Uterus (tissue), 2 donors: ENCODE measurements at regions not wholly inside any gene's neighbourhood (a gene's known extent, or its start where the extent isn't known, plus 50 kb on each side); places are given as distances from the start of the nearest gene placed in this dataset.

Source experiments
- CTCF ChIP-seq, 4 experiments: fragments of 200-600 bp in 2 of 4; fragments of 450-650 bp in 2 of 4; sonication (generic) in 2 of 4; IDR thresholded peaks; one replicate each; pipeline ENCODE4 v1.5.1; 2016 to 2019; ENCODE audit warnings: antibody characterized with exemption in 4 of 4, mild to moderate bottlenecking in 2 of 4, moderate library complexity in 1 of 4
- POLR2A ChIP-seq, 2 donors: fragments of 450-650 bp; IDR thresholded peaks; one replicate each; pipeline ENCODE4 v1.6.1; 2016; ENCODE audit warnings: antibody characterized with exemption in 2 of 2, mild to moderate bottlenecking in 1 of 2, moderate library complexity in 1 of 2

GRCh38 chr1:148294116-148294807 is 142.2 kb upstream of the NBPF11 start:
- TF ChIP-seq CTCF (IDR thresholded peaks at IDR 0.05) (no peak), POLR2A (IDR thresholded peaks at IDR 0.05) (no peak)
